ENCODE measurements at regions not wholly inside any gene's neighbourhood (a gene's known extent, or its start where the extent isn't known, plus 50 kb on each side); places are given as distances from the start of the nearest gene placed in this dataset.

GRCh38 chr2:106037262-106037661 is 156.8 kb downstream of the UXS1 start:
- no peaks in the 10 kb centered on the region for H3K9me3 ChIP-seq
- ATAC-seq (ENCODE audit: low FRiP score in 2 of 2) (no peak), DNase-seq (no peak)
- no peak overlapping the region for H3K4me3 ChIP-seq
- TF ChIP-seq POLR2A (IDR thresholded peaks at IDR 0.05) (no peak), CTCF (IDR thresholded peaks at IDR 0.05) (no peak), EP300 (IDR thresholded peaks at IDR 0.05) (no peak), POLR2AphosphoS5 (IDR thresholded peaks at IDR 0.05) (no peak)
- H3K27ac ChIP-seq = no peak overlapping the region
- H3K4me1 ChIP-seq = no peaks in the 10 kb centered on the region
- H3K27me3 ChIP-seq = no peaks in the 10 kb centered on the region
- no peaks in the 10 kb centered on the region for H3K36me3 ChIP-seq
- WGBS, 2 donors = 93 to 100% methylated on average over 1 of the region's 1 CpG

GRCh38 chr2:106034325-106034724 is 159.8 kb downstream of the UXS1 start:
- H3K9me3 ChIP-seq = no peaks in the 10 kb centered on the region
- no peaks in the 10 kb centered on the region for H3K36me3 ChIP-seq
- H3K27ac ChIP-seq = no peak overlapping the region
- no peak overlapping the region for H3K4me3 ChIP-seq
- WGBS, 2 donors = 54 to 76% methylated on average over 3 of the region's 3 CpGs
- TF ChIP-seq POLR2AphosphoS5 (IDR thresholded peaks at IDR 0.05) = no peak
- H3K27me3 ChIP-seq = no peaks in the 10 kb centered on the region
- H3K4me1 ChIP-seq = peaks cover 11 to 18% (median 13%) of the 10 kb centered on the region in 4 donors
- ATAC-seq (ENCODE audit: low FRiP score in 2 of 2) (no peak), DNase-seq (no peak)

DNA sequence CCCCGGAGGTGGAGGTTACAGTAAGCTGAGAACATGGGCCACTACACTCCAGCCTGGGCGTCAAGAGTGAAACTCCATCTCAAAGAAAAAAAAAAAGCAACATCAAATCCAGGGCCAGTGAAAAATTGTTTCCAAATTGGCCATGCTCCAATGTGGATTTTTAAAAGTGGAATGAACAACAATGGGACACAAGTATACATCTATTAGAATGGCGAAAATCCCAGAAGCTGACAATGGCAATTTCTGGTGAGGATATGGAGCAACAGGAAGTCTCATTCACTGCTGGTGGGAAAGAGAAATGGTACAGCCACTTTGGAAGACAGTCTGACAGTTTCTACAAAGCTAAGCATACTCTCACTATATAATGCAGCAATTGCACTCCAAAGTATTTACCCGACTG is 161.4 kb downstream of the UXS1 start:
- no peak overlapping the region for H3K27ac ChIP-seq
- no peak for TF ChIP-seq EP300 (IDR thresholded peaks at IDR 0.05)
- TF ChIP-seq POLR2AphosphoS5 (IDR thresholded peaks at IDR 0.05) = no peak
- TF ChIP-seq CTCF (IDR thresholded peaks at IDR 0.05) = no peak
- no peak for TF ChIP-seq POLR2A (IDR thresholded peaks at IDR 0.05)
- no peak overlapping the region for H3K4me3 ChIP-seq
- no peaks in the 10 kb centered on the region for H3K27me3 ChIP-seq
- no peak for ATAC-seq (ENCODE audit: low FRiP score in 2 of 2)
- peaks cover 11 to 18% (median 13%) of the 10 kb centered on the region in 4 donors for H3K4me1 ChIP-seq
- DNase-seq = no peak
- H3K36me3 ChIP-seq = no peaks in the 10 kb centered on the region
- H3K9me3 ChIP-seq = no peaks in the 10 kb centered on the region
- 79 to 85% methylated on average over 4 of the region's 4 CpGs for WGBS, 2 donors

GRCh38 chr2:106030287-106031268 is 163.5 kb downstream of the UXS1 start:
- no peak overlapping the region for H3K4me3 ChIP-seq
- peak overlapping the region; percentile 63 to 72 (median 70) for H3K27ac ChIP-seq
- peak in 1 of 2 donors; percentile 32 for DNase-seq

DNA sequence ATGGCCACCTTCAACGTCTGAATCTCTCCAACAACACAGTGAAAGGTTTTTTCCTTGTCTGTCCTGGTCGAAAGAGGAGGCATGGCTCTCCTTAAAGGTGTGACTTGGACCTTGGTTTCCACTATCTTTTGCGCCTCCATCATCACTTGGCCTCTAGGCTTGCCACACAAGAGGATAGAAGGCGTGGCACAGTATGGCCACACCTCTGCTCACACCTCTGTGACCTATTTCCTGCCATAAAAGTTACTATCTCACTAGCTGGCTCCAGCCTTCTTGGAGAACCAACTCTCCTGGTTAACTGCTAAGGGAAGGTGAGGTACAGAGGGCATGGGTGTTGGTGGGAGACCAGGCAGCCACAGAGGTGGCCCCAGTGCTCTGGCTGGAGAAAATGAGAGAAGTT is 165.9 kb downstream of the UXS1 start:
- WGBS, 2 donors = 70 to 88% methylated on average over 4 of the region's 4 CpGs
- no peaks in the 10 kb centered on the region for H3K9me3 ChIP-seq
- no peak for ATAC-seq (ENCODE audit: low FRiP score in 2 of 2)

More at GRCh38 chr2:106030287-106031268, 163.5 kb downstream of the UXS1 start:
- no peaks in the 10 kb centered on the region for H3K27me3 ChIP-seq
- TF ChIP-seq POLR2A (IDR thresholded peaks at IDR 0.05) = no peak
- peak; percentile 9 to 26 for TF ChIP-seq POLR2AphosphoS5 (IDR thresholded peaks at IDR 0.05)
- peak; percentile 42 to 66 for ATAC-seq (ENCODE audit: low FRiP score in 2 of 2)
- H3K4me1 ChIP-seq = peaks cover 11 to 18% (median 13%) of the 10 kb centered on the region in 4 donors
- H3K36me3 ChIP-seq = no peaks in the 10 kb centered on the region
- 18 to 25% methylated on average over 12 to 14 of the region's 14 CpGs for WGBS, 2 donors
- no peaks in the 10 kb centered on the region for H3K9me3 ChIP-seq

More for the DNA sequence above, 165.9 kb downstream of the UXS1 start:
- no peak overlapping the region for H3K4me3 ChIP-seq
- no peak for DNase-seq
- H3K27me3 ChIP-seq = no peaks in the 10 kb centered on the region
- H3K36me3 ChIP-seq = no peaks in the 10 kb centered on the region
- no peak overlapping the region for H3K27ac ChIP-seq
- H3K4me1 ChIP-seq = peaks cover 11 to 18% (median 13%) of the 10 kb centered on the region in 4 donors
- TF ChIP-seq EP300 (IDR thresholded peaks at IDR 0.05) (no peak), CTCF (IDR thresholded peaks at IDR 0.05) (no peak), POLR2AphosphoS5 (IDR thresholded peaks at IDR 0.05) (no peak), POLR2A (IDR thresholded peaks at IDR 0.05) (no peak)
